Neural cell (in vitro differentiated cells): ENCODE measurements at regions not wholly inside any gene's neighbourhood (a gene's known extent, or its start where the extent isn't known, plus 50 kb on each side); places are given as distances from the start of the nearest gene placed in this dataset.

Experiments used
- H2AFZ ChIP-seq: fragments of 200-600, 300-800 bp; sonication (generic), shearing (Covaris generic); 2 replicates; pipeline ENCODE4 v1.6.0; 2014; ENCODE audit warnings: low read depth, mild to moderate bottlenecking, antibody characterized with exemption, low read length, moderate library complexity
- H3F3A ChIP-seq: fragments of 200-600 bp; shearing (Covaris generic); 2 replicates; pipeline ENCODE4 v1.6.1; 2016; ENCODE audit warnings: mild to moderate bottlenecking, moderate library complexity, mixed read lengths, antibody characterized with exemption, low read length; ENCODE audit not compliant: insufficient read depth, poor library complexity, severe bottlenecking
- H3K27ac ChIP-seq: fragments of 200-600, 300-800 bp; sonication (generic), shearing (Covaris generic); 2 replicates; pipeline ENCODE4 v1.5.1; 2014; ENCODE audit warnings: mild to moderate bottlenecking, low read length, moderate library complexity
- H3K27me3 ChIP-seq: fragments of 300-800, 200-600 bp; sonication (generic), shearing (Covaris generic); 2 replicates; pipeline ENCODE4 v1.6.0; 2014; ENCODE audit warnings: mild to moderate bottlenecking, low read depth, low read length, moderate library complexity; ENCODE audit not compliant: insufficient read depth
- H3K36me3 ChIP-seq: fragments of 300-800, 200-600 bp; sonication (generic), shearing (Covaris generic); 2 replicates; pipeline ENCODE4 v1.5.1; 2014; ENCODE audit warnings: mild to moderate bottlenecking, antibody characterized with exemption, low read length, moderate library complexity; ENCODE audit not compliant: insufficient read depth
- H3K4me2 ChIP-seq: fragments of 300-800, 200-600 bp; sonication (generic), shearing (Covaris generic); 2 replicates; pipeline ENCODE4 v1.6.0; 2014; ENCODE audit warnings: mild to moderate bottlenecking, low read length
- H3K4me3 ChIP-seq: fragments of 300-800, 200-600 bp; sonication (generic), shearing (Covaris generic); 2 replicates; pipeline ENCODE4 v1.5.1; 2014; ENCODE audit warnings: mild to moderate bottlenecking, low read length, moderate library complexity
- H3K79me2 ChIP-seq: fragments of 200-600 bp; shearing (Covaris generic); replicated peaks from 2 replicates; pipeline ENCODE4 v1.6.0; 2014; ENCODE audit warnings: mild to moderate bottlenecking, low read length, moderate library complexity; ENCODE audit not compliant: insufficient read depth
- H3K9ac ChIP-seq: fragments of 300-800, 200-600 bp; sonication (generic), shearing (Covaris generic); 2 replicates; pipeline ENCODE4 v1.6.1; 2016; ENCODE audit warnings: mild to moderate bottlenecking, low read length, mixed read lengths
- H3K9me2 ChIP-seq: fragments of 200-600 bp; shearing (Covaris generic); 2 replicates; pipeline ENCODE4 v1.6.1; 2016; ENCODE audit warnings: mild to moderate bottlenecking, low read length, mixed read lengths; ENCODE audit not compliant: insufficient read depth
- H3K9me3 ChIP-seq: fragments of 200-600, 300-800 bp; sonication (generic), shearing (Covaris generic); 2 replicates; pipeline ENCODE4 v1.6.1; 2016; ENCODE audit warnings: mild to moderate bottlenecking, mixed run types, low read length, moderate library complexity, mixed read lengths
- H4K20me1 ChIP-seq: fragments of 200-600 bp; shearing (Covaris generic); 2 replicates; pipeline ENCODE4 v1.6.1; 2016; ENCODE audit warnings: mild to moderate bottlenecking, mixed run types; ENCODE audit not compliant: insufficient read depth
- EP300 ChIP-seq: fragments of 450-650 bp; conservative IDR thresholded peaks from 2 replicates; pipeline ENCODE4 v1.6.1; 2014; ENCODE audit warnings: antibody characterized with exemption, mild to moderate bottlenecking, moderate library complexity; ENCODE audit not compliant: poor library complexity, severe bottlenecking
- EZH2 ChIP-seq: fragments of 200-600, 300-800 bp; shearing (Covaris generic), sonication (generic); IDR thresholded peaks from 2 replicates; pipeline ENCODE4 v1.6.1; 2014; ENCODE audit warnings: antibody characterized with exemption, low read length, borderline replicate concordance, mild to moderate bottlenecking; ENCODE audit not compliant: insufficient read depth, poor library complexity, severe bottlenecking
- MXI1 ChIP-seq: fragments of 450-650 bp; conservative IDR thresholded peaks from 2 replicates; pipeline ENCODE4 v1.6.1; 2014; ENCODE audit warnings: antibody characterized with exemption, mild to moderate bottlenecking; ENCODE audit not compliant: poor library complexity, severe bottlenecking
- POLR2AphosphoS5 ChIP-seq: IDR thresholded peaks from 2 replicates; pipeline ENCODE4 v1.6.1; 2012
- RAD21 ChIP-seq: fragments of 450-650 bp; conservative IDR thresholded peaks from 2 replicates; pipeline ENCODE4 v1.6.1; 2014; ENCODE audit warnings: antibody characterized with exemption, mild to moderate bottlenecking, moderate library complexity
- SMC3 ChIP-seq: fragments of 450-650 bp; conservative IDR thresholded peaks from 2 replicates; pipeline ENCODE4 v1.6.1; 2014; ENCODE audit warnings: antibody characterized with exemption, mild to moderate bottlenecking, moderate library complexity; ENCODE audit not compliant: poor library complexity
- TAF1 ChIP-seq: IDR thresholded peaks from 2 replicates; pipeline ENCODE4 v1.6.1; 2012; ENCODE audit warnings: low read depth
- TF ChIP-seq, protein P1 (sequence below): fragments of 450-650 bp; IDR thresholded peaks from 2 replicates; pipeline ENCODE4 v1.5.1; 2014; ENCODE audit warnings: antibody characterized with exemption, mild to moderate bottlenecking, moderate library complexity; ENCODE audit not compliant: poor library complexity, severe bottlenecking
- TF ChIP-seq, protein P2 (sequence below): IDR thresholded peaks from 2 replicates; pipeline ENCODE4 v1.6.1; 2012; ENCODE audit warnings: borderline replicate concordance

- H3K9ac ChIP-seq, result no peak overlapping the region
Observed at GRCh38 chr1:116246174-116246573, 126.9 kb upstream of the ATP1A1 start.

GRCh38 chr1:116252271-116252670 lies 120.8 kb upstream of the ATP1A1 start:
- H3K36me3 ChIP-seq, result no peaks in the 10 kb centered on the region
- no peak overlapping the region for H3K27ac ChIP-seq
- H3K9ac ChIP-seq, result no peak overlapping the region

More at GRCh38 chr1:116246174-116246573, 126.9 kb upstream of the ATP1A1 start:
- TF ChIP-seq EP300 (no peak), RAD21 (no peak), TAF1 (no peak), EZH2 (no peak), SMC3 (no peak)
- no peak overlapping the region for H2AFZ ChIP-seq
- H3K9me3 ChIP-seq, result no peaks in the 10 kb centered on the region
- no peak overlapping the region for H3K4me2 ChIP-seq
- no peaks in the 10 kb centered on the region for H3F3A ChIP-seq
- no peaks in the 10 kb centered on the region for H3K9me2 ChIP-seq
- H3K4me3 ChIP-seq, result no peak overlapping the region
- H3K79me2 ChIP-seq, result no peaks in the 10 kb centered on the region
- no peaks in the 10 kb centered on the region for H4K20me1 ChIP-seq
- H3K27ac ChIP-seq, result no peak overlapping the region
- H3K27me3 ChIP-seq, result no peaks in the 10 kb centered on the region
- no peaks in the 10 kb centered on the region for H3K36me3 ChIP-seq

More at GRCh38 chr1:116252271-116252670, 120.8 kb upstream of the ATP1A1 start:
- Histone ChIP-seq H3K79me2 (no peaks in the 10 kb centered on the region), H3K9me2 (no peaks in the 10 kb centered on the region), H3K27me3 (no peaks in the 10 kb centered on the region), H3K4me2 (no peak overlapping the region), H3F3A (peaks cover 12% of the 10 kb centered on the region), H3K9me3 (no peaks in the 10 kb centered on the region), H2AFZ (no peak overlapping the region), H3K4me3 (no peak overlapping the region), H4K20me1 (no peaks in the 10 kb centered on the region)
- TF ChIP-seq MXI1 (no peak), TAF1 (no peak), EZH2 (no peak), POLR2AphosphoS5 (no peak), EP300 (no peak), SMC3 (no peak), RAD21 (no peak)
- TF ChIP-seq, protein P1, sequence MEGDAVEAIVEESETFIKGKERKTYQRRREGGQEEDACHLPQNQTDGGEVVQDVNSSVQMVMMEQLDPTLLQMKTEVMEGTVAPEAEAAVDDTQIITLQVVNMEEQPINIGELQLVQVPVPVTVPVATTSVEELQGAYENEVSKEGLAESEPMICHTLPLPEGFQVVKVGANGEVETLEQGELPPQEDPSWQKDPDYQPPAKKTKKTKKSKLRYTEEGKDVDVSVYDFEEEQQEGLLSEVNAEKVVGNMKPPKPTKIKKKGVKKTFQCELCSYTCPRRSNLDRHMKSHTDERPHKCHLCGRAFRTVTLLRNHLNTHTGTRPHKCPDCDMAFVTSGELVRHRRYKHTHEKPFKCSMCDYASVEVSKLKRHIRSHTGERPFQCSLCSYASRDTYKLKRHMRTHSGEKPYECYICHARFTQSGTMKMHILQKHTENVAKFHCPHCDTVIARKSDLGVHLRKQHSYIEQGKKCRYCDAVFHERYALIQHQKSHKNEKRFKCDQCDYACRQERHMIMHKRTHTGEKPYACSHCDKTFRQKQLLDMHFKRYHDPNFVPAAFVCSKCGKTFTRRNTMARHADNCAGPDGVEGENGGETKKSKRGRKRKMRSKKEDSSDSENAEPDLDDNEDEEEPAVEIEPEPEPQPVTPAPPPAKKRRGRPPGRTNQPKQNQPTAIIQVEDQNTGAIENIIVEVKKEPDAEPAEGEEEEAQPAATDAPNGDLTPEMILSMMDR, result no peak
- TF ChIP-seq, protein P2, sequence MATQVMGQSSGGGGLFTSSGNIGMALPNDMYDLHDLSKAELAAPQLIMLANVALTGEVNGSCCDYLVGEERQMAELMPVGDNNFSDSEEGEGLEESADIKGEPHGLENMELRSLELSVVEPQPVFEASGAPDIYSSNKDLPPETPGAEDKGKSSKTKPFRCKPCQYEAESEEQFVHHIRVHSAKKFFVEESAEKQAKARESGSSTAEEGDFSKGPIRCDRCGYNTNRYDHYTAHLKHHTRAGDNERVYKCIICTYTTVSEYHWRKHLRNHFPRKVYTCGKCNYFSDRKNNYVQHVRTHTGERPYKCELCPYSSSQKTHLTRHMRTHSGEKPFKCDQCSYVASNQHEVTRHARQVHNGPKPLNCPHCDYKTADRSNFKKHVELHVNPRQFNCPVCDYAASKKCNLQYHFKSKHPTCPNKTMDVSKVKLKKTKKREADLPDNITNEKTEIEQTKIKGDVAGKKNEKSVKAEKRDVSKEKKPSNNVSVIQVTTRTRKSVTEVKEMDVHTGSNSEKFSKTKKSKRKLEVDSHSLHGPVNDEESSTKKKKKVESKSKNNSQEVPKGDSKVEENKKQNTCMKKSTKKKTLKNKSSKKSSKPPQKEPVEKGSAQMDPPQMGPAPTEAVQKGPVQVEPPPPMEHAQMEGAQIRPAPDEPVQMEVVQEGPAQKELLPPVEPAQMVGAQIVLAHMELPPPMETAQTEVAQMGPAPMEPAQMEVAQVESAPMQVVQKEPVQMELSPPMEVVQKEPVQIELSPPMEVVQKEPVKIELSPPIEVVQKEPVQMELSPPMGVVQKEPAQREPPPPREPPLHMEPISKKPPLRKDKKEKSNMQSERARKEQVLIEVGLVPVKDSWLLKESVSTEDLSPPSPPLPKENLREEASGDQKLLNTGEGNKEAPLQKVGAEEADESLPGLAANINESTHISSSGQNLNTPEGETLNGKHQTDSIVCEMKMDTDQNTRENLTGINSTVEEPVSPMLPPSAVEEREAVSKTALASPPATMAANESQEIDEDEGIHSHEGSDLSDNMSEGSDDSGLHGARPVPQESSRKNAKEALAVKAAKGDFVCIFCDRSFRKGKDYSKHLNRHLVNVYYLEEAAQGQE, result no peak
